Myocyte (in vitro differentiated cells): ENCODE measurements at regions not wholly inside any gene's neighbourhood (a gene's known extent, or its start where the extent isn't known, plus 50 kb on each side); places are given as distances from the start of the nearest gene placed in this dataset.

ENCODE experiments used
- DNase-seq: peaks from one replicate; pipeline ENCODE4 v3.0.0-alpha.2; 2012; ENCODE audit warnings: low read depth

DNA sequence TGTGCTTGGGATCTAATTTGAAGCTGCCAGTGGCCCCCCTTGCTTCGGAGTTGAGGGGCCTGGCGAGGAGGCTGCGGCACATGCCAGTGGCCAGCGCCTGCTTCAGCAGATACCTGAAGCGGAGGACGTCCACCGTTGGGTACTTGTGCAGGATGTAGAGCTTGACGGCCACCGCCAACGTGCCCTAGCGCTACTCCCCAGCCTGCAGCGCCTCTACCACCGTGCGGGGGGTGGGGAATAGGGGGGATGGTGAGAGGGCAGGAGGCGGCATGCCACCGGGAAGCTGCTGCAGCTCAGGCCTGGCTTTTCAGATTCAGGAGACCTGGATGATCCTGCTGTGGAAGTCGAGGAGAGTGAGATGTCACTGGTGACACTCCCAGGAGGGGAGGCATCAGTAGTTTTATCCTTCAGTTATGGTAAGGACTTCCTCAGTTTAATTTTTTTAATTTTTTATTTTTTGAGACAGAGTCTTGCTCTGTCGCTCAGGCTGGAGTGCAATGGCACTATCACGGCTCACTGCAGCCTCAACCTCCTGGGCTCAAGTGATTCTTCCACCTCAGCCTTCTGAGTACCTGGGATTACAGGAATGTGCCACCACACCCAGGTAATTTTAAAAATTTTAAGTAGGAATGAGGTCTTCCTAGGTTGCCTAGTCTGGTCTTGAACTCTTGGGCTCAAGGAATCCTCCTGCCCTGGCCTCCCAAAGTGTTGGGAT, 150.6 kb upstream of the FRMD4B start:
- no peak for DNase-seq

- DNase-seq = no peak
Observed at GRCh38 chr3:69535613-69536012, 149.7 kb upstream of the FRMD4B start.

DNA sequence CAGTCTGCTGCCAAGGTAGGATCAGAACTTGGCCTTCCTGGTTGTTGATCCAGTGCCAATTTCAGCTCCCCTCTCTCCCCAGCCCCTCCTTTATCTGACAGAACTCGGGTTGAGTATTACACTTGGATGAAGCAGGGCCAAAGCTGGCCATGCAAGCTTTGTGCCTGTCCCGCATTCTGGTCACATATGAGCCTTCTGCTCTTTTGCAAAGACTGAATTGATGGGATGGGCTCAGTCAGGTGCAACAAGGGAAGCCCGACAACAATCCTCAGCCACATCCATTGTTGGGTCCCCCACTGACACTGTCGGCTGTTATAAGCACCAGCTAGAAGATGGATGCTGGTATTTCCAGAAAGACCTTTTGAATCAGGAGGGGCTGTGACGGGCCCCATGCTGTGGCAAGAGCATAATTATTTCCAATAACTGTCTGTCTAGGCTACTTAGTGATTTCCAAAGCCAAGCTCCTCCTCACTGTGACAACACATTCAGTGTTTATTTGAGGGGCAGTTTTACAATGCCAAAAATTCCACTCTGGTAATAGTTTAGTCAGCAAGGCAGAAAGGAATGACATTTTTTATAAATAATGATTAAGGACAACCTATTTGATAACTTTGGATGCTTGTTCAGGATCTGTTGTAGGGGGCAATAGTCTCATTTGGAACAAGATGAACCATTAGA, 146.8 kb upstream of the FRMD4B start:
- no peak for DNase-seq

- no peak for DNase-seq
Observed at GRCh38 chr3:69531576-69532546, 146.0 kb upstream of the FRMD4B start.

DNA sequence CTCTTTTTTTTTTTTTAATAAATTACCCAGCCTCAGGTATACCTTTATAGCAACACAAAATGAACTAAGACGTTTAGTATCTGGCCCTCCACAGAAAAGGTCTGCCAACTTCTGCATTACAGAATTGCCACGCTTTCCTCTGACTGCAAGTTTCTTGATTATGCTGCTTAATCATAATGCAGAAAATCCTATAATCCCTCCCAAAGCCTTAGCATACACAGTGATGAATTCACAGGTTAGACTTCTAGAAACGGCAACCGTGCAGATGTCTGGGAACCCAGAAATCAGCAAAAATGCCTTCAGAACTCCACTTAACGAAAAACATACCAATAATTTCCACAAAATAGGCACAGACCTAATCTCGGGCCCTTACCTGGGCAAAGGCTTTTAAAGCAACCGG, 144.7 kb upstream of the FRMD4B start:
- DNase-seq = no peak

DNA sequence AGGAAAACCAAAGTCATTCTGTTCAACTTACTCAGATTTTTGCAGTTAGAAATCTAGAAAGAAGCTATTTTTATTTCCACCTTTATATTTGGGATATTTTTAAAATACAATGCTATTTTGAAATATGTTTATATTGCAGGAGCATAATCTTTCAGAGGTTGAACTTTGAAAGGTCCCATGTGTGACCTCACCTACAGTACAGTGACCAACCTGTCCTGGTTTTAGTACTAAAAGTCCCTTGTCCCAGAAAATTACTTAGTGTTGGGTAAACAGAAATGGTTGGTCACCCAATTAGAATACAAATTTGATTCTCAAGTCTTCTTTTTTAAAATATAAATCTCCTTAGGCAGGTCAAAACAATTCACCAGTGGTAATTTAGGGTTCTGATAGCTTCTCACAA, 141.6 kb upstream of the FRMD4B start:
- DNase-seq = no peak

DNA sequence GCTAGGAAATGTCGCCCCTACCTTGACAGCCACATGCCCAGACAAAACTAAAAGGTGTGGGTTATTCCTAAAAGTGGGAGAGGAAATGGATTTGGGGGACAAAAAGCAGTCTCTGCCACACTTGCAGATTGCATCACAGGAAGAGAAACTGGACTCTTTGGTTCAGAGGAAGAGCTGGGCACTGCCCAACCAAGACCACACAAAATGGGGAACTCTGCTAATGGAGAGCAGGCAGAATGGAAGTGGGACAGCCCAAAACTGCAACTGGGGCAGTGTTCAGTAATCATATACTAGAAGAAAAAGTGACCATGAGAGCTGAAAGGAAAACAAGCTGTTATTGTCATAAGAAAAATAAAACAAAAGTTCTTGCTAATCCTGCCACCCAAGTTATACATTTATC, 138.9 kb upstream of the FRMD4B start:
- DNase-seq = no peak

- no peak for DNase-seq
Observed at GRCh38 chr3:69521286-69521685, 135.4 kb upstream of the FRMD4B start.

- DNase-seq = peak; percentile 6
Observed at GRCh38 chr3:69511361-69511760, 125.5 kb upstream of the FRMD4B start.

DNA sequence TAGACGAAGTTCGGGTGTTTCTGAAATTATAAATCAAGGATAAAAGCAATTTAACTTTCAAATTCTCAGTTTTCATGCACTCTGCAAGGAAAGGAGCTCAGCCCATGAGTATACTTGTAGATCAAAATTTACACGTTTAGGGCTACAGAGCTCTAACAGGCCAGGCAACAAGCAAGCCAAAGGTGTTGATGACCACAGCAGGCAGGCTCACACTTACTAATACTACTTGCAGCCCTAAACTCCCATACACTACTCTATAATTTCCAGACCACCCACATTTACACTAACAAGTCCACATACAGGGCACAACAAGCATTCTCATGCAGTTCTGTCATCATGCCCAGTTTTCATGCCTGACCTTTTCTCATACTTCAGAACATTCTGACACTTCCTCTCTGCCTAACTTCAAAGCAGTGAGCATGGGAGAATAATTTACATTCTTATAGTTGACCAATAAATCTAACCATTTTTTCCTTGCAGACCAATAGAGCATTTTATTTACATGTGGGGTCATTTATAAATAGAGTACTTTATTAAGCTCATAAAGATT, 124.7 kb upstream of the FRMD4B start:
- DNase-seq = no peak

DNA sequence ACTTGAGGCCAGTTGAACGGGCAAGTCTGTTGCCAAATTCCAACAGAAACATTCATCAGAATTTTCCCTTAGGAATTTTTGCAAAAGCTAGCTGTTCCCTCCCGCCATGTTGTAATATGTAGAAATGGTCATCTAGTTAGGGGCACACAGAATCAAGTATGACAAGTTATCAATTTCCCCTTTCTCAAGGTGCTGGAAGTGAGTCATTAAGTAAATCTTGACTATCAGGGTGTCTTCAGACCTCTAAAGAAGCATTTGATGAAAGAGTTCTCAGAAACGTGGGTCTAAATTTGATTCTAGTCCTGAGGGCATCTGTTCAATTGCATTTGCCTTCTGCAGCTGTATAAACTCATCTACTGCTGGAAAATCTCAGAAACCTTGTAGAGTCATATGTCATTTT, 123.4 kb upstream of the FRMD4B start:
- DNase-seq = no peak

- peak; percentile 16 for DNase-seq
Observed at GRCh38 chr3:69505770-69506407, 120.0 kb upstream of the FRMD4B start.

DNA sequence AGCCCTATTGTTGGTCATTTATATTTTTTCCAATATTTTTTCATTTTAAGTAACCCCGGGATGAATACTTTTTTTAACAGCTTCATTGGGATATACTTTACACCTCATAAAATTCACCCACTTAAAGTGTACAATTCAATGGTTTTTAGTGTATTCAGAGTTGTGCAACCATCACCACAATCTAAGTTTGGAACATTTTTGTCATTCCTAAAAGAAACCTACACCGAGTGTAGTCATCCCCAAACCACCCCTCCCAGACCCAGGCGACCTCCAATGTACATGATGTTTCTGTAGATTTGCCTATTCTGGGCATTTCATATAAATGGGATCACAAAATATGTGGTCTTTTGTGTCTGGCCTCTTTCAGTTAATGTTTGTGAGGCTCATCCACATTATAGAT, 118.3 kb upstream of the FRMD4B start:
- DNase-seq = no peak

- no peak for DNase-seq
Observed at GRCh38 chr3:69500604-69501003, 114.7 kb upstream of the FRMD4B start.

DNA sequence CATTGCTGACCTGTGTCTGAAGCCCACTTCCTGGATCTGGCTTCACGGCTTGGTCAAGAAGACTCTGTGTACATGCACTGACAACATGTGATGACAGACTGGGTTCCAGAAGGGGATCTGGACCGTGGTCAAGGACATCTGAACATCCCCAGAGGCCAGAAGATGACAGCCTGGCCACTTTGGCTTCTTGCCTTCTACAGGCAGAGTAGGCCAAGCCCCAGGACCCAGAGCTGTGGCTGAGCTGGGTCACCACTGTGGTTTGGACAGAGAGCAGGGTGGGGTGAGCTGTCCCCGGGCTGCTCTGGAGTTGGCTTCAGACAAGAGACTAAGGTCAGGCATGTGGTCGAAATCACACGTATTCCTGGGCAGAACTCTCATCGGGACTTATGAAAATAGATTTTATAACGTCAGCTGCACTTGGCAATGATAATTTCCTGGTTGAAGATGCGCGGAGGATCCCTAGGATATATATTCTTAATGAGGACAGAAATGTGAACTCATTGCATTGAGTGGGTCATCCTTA, 114.1 kb upstream of the FRMD4B start:
- peak; percentile 97 for DNase-seq

DNA sequence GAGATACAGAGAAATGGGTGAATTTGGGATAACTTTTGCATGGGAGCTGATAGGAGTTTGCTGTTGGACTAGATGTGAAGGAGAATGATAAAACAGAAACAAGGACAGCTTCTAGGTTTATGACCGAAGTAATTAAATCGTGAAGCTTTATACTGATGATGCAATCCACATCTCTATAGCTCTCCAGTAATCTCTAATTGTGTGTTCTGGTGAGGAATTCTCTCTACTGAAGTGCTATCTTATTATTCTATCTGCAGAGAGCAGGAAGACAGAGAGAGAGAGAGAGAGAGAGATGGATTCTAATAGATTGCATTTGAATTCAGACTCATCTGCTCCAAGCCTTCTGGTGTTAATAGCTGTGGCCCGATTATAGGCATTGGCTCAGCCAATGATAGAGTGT, 113.5 kb upstream of the FRMD4B start:
- DNase-seq = no peak

- no peak for DNase-seq
Observed at GRCh38 chr3:69496856-69497255, 111.0 kb upstream of the FRMD4B start.

- DNase-seq = peak; percentile 93
Observed at GRCh38 chr3:69494185-69494584, 108.3 kb upstream of the FRMD4B start.

GRCh38 chr3:69493157-69493556, 107.3 kb upstream of the FRMD4B start:
- no peak for DNase-seq

DNA sequence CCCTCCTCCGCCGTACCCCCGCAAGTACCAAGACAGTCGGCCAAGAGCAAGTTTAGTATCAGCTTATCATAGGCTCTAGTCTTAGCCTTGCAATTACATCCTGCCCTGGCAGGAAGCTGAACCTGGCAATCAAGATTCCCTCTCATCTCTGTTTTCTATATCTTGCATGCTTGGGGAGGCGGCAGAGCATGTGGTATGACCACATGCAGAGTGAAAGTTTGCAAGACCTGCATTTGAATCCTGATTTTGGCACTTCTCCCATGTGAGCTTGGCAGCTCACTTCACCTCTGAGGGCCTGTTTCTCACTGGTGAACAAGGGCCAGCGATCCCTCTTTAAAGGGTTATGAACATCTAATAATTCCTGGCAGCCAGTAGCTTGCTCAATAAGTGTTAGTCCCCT, 106.1 kb upstream of the FRMD4B start:
- no peak for DNase-seq

DNA sequence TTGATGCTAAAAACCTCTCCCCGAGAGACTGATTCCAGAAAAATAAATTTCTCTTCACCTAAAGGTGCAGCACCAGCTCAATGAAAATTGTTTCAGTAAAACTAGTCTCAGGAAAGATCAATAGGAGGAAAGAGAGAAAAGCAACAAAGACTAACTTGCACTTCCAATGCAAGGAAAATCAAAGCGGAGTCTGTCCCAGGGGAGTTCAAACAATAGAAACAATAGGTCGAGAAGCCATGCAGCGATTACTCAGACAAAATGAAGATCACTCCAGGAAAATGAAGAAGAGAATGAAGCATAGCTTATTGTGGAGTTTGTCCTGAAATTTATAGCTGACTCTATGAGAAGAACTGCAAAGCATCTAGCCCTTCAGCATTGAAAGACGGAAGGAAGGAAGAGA, 105.1 kb upstream of the FRMD4B start:
- no peak for DNase-seq
